IMR-90 (cell line): ENCODE measurements at regions not wholly inside any gene's neighbourhood (a gene's known extent, or its start where the extent isn't known, plus 50 kb on each side); places are given as distances from the start of the nearest gene placed in this dataset.

ENCODE experiments used
- ATAC-seq: fragments of 200-7000 bp; cut with Tn5 transposase; 2 replicates; pipeline ENCODE4 v1.9.1; 2020; ENCODE audit warnings: low read depth, mild to moderate bottlenecking, moderate library complexity
- BruUV-seq: library from RNA; stranded (reverse); fragments of 400-500 nt; replicated peaks from 2 replicates; lab custom pipeline; 2021; lab: Mats Ljungman, UMichigan
- CTCF ChIA-PET: fragments of 300-600 bp; formaldehyde crosslinking; extraction: SDS; loops from one replicate; lab custom pipeline; 2021; ENCODE audit warnings: antibody characterized with exemption; lab: Yijun Ruan, JAX
- POLR2A ChIA-PET: fragments of 300-600 bp; sonication (Branson Sonifier 250); formaldehyde crosslinking; loops from one replicate; lab custom pipeline; 2022; ENCODE audit warnings: antibody characterized with exemption; ENCODE audit not compliant: unreplicated experiment; lab: Charles Lee
- DNase-seq: peaks from one replicate; pipeline ENCODE4 v3.0.0; 2013
- H2AFZ ChIP-seq: replicated peaks from 2 replicates; pipeline ENCODE3; 2013; ENCODE audit warnings: low read length, mild to moderate bottlenecking; ENCODE audit not compliant: poor library complexity
- H2AK5ac ChIP-seq: 2 replicates; pipeline ENCODE4 v1.6.1; 2013; ENCODE audit warnings: low read depth, low read length, inconsistent platforms
- H2AK9ac ChIP-seq: replicated peaks from 2 replicates; pipeline ENCODE3; 2013; ENCODE audit warnings: mild to moderate bottlenecking, low read depth, low read length, moderate library complexity; ENCODE audit not compliant: poor library complexity
- H2BK120ac ChIP-seq: 2 replicates; pipeline ENCODE4 v1.6.1; 2013; ENCODE audit warnings: low read depth, low read length, inconsistent platforms
- H2BK15ac ChIP-seq: 3 replicates; pipeline ENCODE4 v1.6.1; 2013; ENCODE audit warnings: low read depth, low read length, inconsistent platforms
- H2BK20ac ChIP-seq: 2 replicates; pipeline ENCODE4 v1.6.1; 2013; ENCODE audit warnings: low read depth, mild to moderate bottlenecking, inconsistent platforms, low read length, moderate library complexity
- H2BK5ac ChIP-seq: 2 replicates; pipeline ENCODE4 v1.6.1; 2013; ENCODE audit warnings: mild to moderate bottlenecking, low read depth, low read length, inconsistent platforms; ENCODE audit not compliant: poor library complexity, severe bottlenecking
- H3K14ac ChIP-seq: replicated peaks from 2 replicates; pipeline ENCODE4 v1.6.1; 2013; ENCODE audit warnings: low read depth, low read length, inconsistent platforms
- H3K18ac ChIP-seq: 2 replicates; pipeline ENCODE4 v1.6.1; 2013; ENCODE audit warnings: low read depth, low read length, control low read depth
- H3K23ac ChIP-seq: 2 replicates; pipeline ENCODE4 v1.6.1; 2013; ENCODE audit warnings: low read depth, low read length, inconsistent platforms
- H3K27ac ChIP-seq: 2 replicates; pipeline ENCODE4 v1.5.1; 2013; ENCODE audit warnings: mild to moderate bottlenecking, control low read depth, low read length; ENCODE audit not compliant: insufficient read depth
- H3K27me3 ChIP-seq: 2 replicates; pipeline ENCODE4 v1.6.1; 2013; ENCODE audit warnings: low read length; ENCODE audit not compliant: control insufficient read depth, insufficient read depth
- H3K36me3 ChIP-seq: 2 replicates; pipeline ENCODE4 v1.6.1; 2013; ENCODE audit warnings: low read length, mixed read lengths; ENCODE audit not compliant: control insufficient read depth, insufficient read depth
- H3K4ac ChIP-seq: 2 replicates; pipeline ENCODE4 v1.6.1; 2013; ENCODE audit warnings: low read depth, low read length, inconsistent platforms
- H3K4me1 ChIP-seq: 2 replicates; pipeline ENCODE4 v1.6.1; 2013; ENCODE audit warnings: low read length, mixed read lengths; ENCODE audit not compliant: control insufficient read depth, insufficient read depth
- H3K4me2 ChIP-seq: 2 replicates; pipeline ENCODE4 v1.6.1; 2013; ENCODE audit warnings: low read depth, mild to moderate bottlenecking, control low read depth, low read length, moderate library complexity
- H3K4me3 ChIP-seq: 2 replicates; pipeline ENCODE4 v1.5.1; 2013; ENCODE audit warnings: low read depth, mild to moderate bottlenecking, control low read depth, low read length, moderate library complexity; ENCODE audit not compliant: insufficient read depth
- H3K56ac ChIP-seq: 2 replicates; pipeline ENCODE4 v1.6.1; 2013; ENCODE audit warnings: low read length, inconsistent platforms; ENCODE audit not compliant: insufficient read depth; ENCODE audit errors: extremely low read depth
- H3K79me1 ChIP-seq, 2 experiments: 2 replicates each; pipeline ENCODE4 v1.6.1; 2013; ENCODE audit warnings: low read length in 2 of 2, inconsistent platforms in 1 of 2, low read depth in 1 of 2
- H3K9ac ChIP-seq: 2 replicates; pipeline ENCODE4 v1.6.1; 2013; ENCODE audit warnings: low read depth, low read length, control low read depth
- H3K9me1 ChIP-seq: 2 replicates; pipeline ENCODE4 v1.6.1; 2013; ENCODE audit warnings: low read length, inconsistent platforms; ENCODE audit not compliant: insufficient read depth
- H3K9me3 ChIP-seq: 2 replicates; pipeline ENCODE4 v1.6.1; 2013; ENCODE audit warnings: low read length; ENCODE audit not compliant: control insufficient read depth, insufficient read depth
- H4K20me1 ChIP-seq: 2 replicates; pipeline ENCODE4 v1.6.1; 2013; ENCODE audit warnings: low read length, inconsistent platforms; ENCODE audit not compliant: insufficient read depth
- H4K5ac ChIP-seq: 2 replicates; pipeline ENCODE4 v1.6.1; 2013; ENCODE audit warnings: mild to moderate bottlenecking, low read depth, low read length, control low read depth
- H4K8ac ChIP-seq, 2 experiments: 2 replicates each; pipeline ENCODE4 v1.6.1; 2013; ENCODE audit warnings: low read depth in 2 of 2, low read length in 2 of 2, control low read depth in 1 of 2, inconsistent platforms in 1 of 2
- H4K91ac ChIP-seq: 2 replicates; pipeline ENCODE4 v1.6.1; 2013; ENCODE audit warnings: low read depth, low read length, inconsistent platforms; ENCODE audit not compliant: insufficient read depth
- BHLHE40 ChIP-seq: fragments of 150-350 bp; IDR thresholded peaks from 2 replicates; pipeline ENCODE4 v1.6.1; 2016; ENCODE audit warnings: mild to moderate bottlenecking, low read depth, low read length
- CEBPB ChIP-seq: IDR thresholded peaks from 2 replicates; pipeline ENCODE4 v1.6.1; 2012; ENCODE audit warnings: low read depth, low read length, improper control_type of control experiment
- CHD1 ChIP-seq: IDR thresholded peaks from 2 replicates; pipeline ENCODE4 v1.6.1; 2012; ENCODE audit warnings: low read depth, low read length, improper control_type of control experiment
- FOS ChIP-seq: fragments of 150-350 bp; IDR thresholded peaks from 2 replicates; pipeline ENCODE4 v1.6.1; 2016; ENCODE audit warnings: low read depth, low read length
- MAZ ChIP-seq: IDR thresholded peaks from 2 replicates; pipeline ENCODE4 v1.6.1; 2012; ENCODE audit warnings: low read depth, mild to moderate bottlenecking, low read length, improper control_type of control experiment, moderate library complexity, borderline replicate concordance
- MXI1 ChIP-seq: IDR thresholded peaks from 2 replicates; pipeline ENCODE4 v1.6.1; 2012; ENCODE audit warnings: low read depth, mild to moderate bottlenecking, low read length, moderate library complexity, borderline replicate concordance
- NFE2L2 ChIP-seq: fragments of 150-350 bp; IDR thresholded peaks from 2 replicates; pipeline ENCODE4 v1.6.1; 2016; ENCODE audit warnings: low read depth, mild to moderate bottlenecking, low read length
- POLR2A ChIP-seq: IDR thresholded peaks from 2 replicates; pipeline ENCODE4 v1.6.1; 2012; ENCODE audit warnings: mild to moderate bottlenecking, low read depth, low read length
- RAD21 ChIP-seq: IDR thresholded peaks from 2 replicates; pipeline ENCODE4 v1.6.1; 2012; ENCODE audit warnings: low read length, improper control_type of control experiment
- RCOR1 ChIP-seq: IDR thresholded peaks from 2 replicates; pipeline ENCODE4 v1.6.1; 2012; ENCODE audit warnings: mild to moderate bottlenecking, low read length, improper control_type of control experiment; ENCODE audit not compliant: insufficient replicate concordance
- RFX5 ChIP-seq: IDR thresholded peaks from 2 replicates; pipeline ENCODE4 v1.8.0; 2012; ENCODE audit warnings: low read depth, mild to moderate bottlenecking, low read length, moderate library complexity
- SMC3 ChIP-seq: fragments of 150-350 bp; IDR thresholded peaks from 2 replicates; pipeline ENCODE4 v1.6.1; 2016; ENCODE audit warnings: low read depth, mild to moderate bottlenecking, antibody characterized with exemption, low read length, moderate library complexity
- USF2 ChIP-seq: fragments of 150-350 bp; IDR thresholded peaks from 2 replicates; pipeline ENCODE4 v1.6.1; 2017; ENCODE audit warnings: mild to moderate bottlenecking, antibody characterized with exemption, low read length, low read depth
- WGBS, 2 experiments: methylation state at CpG; one replicate each; pipeline versions ENCODE4 v1.1.5 to v1.1.7; 2013; ENCODE audit warnings: missing lambda C conversion rate in 2 of 2; ENCODE audit not compliant: insufficient read length in 1 of 2; ENCODE audit errors: extremely low coverage in 2 of 2; 5-methylcytosine and 5-hydroxymethylcytosine counted together
- dilution Hi-C: fragments of 300-500 bp; cut with HindIII; formaldehyde crosslinking; loops from one replicate; pipeline ENCODE4 v1.14.3; 2018; ENCODE audit warnings: low sequenced_read_pairs; ENCODE audit not compliant: unreplicated experiment
- in situ Hi-C: fragments of 300-500 bp; cut with MboI; formaldehyde crosslinking; loops from 3 replicates; pipeline ENCODE4 v1.14.3; 2019; ENCODE audit warnings: low sequenced_read_pairs, inconsistent platforms, mixed read lengths
- intact Hi-C: fragments of 100-400 bp; cut with micrococcal nuclease; formaldehyde crosslinking; loops from 2 replicates; pipeline ENCODE4 v1.10.0; 2022
- TF ChIP-seq, protein P1 (sequence below): conservative IDR thresholded peaks from 2 replicates; pipeline ENCODE4 v1.5.1; 2012; ENCODE audit warnings: mild to moderate bottlenecking, low read depth, low read length, improper control_type of control experiment

DNA sequence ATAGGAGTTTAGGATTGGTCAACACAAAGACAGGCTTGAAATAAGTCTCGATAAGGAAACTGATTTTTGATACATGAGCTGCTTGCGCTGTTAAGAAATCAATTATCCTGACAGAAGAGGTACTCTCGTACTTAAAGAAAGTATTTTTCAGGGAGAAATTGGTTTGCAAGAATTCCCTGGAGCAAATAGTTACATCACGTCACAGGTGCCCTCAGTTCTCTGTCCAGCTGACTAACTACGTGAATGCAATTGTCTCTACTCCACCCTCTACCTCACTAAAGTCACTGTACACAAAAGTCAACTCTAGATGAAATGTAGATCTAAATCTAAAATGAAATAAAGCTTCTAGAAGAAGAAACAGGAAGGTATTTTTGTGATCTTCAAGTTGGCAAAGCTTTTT is 130.6 kb upstream of the KCNJ16 start:
- Histone ChIP-seq H3K4me3 (no peak overlapping the region), H2BK5ac (no peak overlapping the region), H3K23ac (no peak overlapping the region), H2BK120ac (no peak overlapping the region), H3K9ac (no peak overlapping the region), H3K9me3 (no peaks in the 10 kb centered on the region), H2BK20ac (no peak overlapping the region), H2BK15ac (no peak overlapping the region), H3K27me3 (no peaks in the 10 kb centered on the region), H3K79me1 (no peaks in the 10 kb centered on the region), H3K14ac (no peak overlapping the region), H3K56ac (no peak overlapping the region), H3K18ac (no peak overlapping the region), H2AK9ac (no peak overlapping the region), H4K91ac (no peak overlapping the region), H4K5ac (no peak overlapping the region), H4K8ac (no peak overlapping the region), H3K9me1 (no peaks in the 10 kb centered on the region), H4K20me1 (no peaks in the 10 kb centered on the region), H3K27ac (no peak overlapping the region), H3K4me2 (no peak overlapping the region), H3K4ac (no peak overlapping the region), H2AFZ (no peak overlapping the region), H3K4me1 (peaks cover 5% of the 10 kb centered on the region; the same call in 1 of the 2 replicates), H2AK5ac (no peak overlapping the region), H3K36me3 (no peaks in the 10 kb centered on the region)
- POLR2A ChIA-PET = no interaction called here
- intact Hi-C loops (no loop called here), dilution Hi-C loops (no loop called here), in situ Hi-C loops (no loop called here)
- WGBS, 2 experiments = no CpG with 5 or more reads among the region's 5 CpGs
- no peak for TF ChIP-seq NFE2L2
- TF ChIP-seq MXI1 = no peak
- no peak for TF ChIP-seq SMC3
- TF ChIP-seq FOS = no peak
- no peak for TF ChIP-seq CHD1
- no peak for TF ChIP-seq RFX5
- TF ChIP-seq POLR2A = no peak
- TF ChIP-seq, protein P1, sequence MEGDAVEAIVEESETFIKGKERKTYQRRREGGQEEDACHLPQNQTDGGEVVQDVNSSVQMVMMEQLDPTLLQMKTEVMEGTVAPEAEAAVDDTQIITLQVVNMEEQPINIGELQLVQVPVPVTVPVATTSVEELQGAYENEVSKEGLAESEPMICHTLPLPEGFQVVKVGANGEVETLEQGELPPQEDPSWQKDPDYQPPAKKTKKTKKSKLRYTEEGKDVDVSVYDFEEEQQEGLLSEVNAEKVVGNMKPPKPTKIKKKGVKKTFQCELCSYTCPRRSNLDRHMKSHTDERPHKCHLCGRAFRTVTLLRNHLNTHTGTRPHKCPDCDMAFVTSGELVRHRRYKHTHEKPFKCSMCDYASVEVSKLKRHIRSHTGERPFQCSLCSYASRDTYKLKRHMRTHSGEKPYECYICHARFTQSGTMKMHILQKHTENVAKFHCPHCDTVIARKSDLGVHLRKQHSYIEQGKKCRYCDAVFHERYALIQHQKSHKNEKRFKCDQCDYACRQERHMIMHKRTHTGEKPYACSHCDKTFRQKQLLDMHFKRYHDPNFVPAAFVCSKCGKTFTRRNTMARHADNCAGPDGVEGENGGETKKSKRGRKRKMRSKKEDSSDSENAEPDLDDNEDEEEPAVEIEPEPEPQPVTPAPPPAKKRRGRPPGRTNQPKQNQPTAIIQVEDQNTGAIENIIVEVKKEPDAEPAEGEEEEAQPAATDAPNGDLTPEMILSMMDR = no peak
- no peak for TF ChIP-seq USF2
- TF ChIP-seq MAZ = no peak
- no peak for TF ChIP-seq BHLHE40
- TF ChIP-seq CEBPB = no peak
- no peak for TF ChIP-seq RAD21
- TF ChIP-seq RCOR1 = no peak
- no peak for ATAC-seq
- CTCF ChIA-PET = no interaction called here
- BruUV-seq = no TSS peak
- no peak for DNase-seq
